Stimulated activated naive CD8-positive, alpha-beta T cell treated with anti-CD3 and anti-CD28 coated beads, Interleukin-15, Interleukin-2, amounts not matched to agents 100 U/mL and 50 U/mL, for 24 hours (primary cell): ENCODE measurements at regions not wholly inside any gene's neighbourhood (a gene's known extent, or its start where the extent isn't known, plus 50 kb on each side); places are given as distances from the start of the nearest gene placed in this dataset.
"Not testable (repeated sequence)": the region's sequence is repeated elsewhere in the genome, so short reads cannot be mapped to it uniquely, and the experiment has no call there.

Source experiments
- ATAC-seq: fragments of 150-1000 bp; cut with Tn5 transposase; one replicate; pipeline ENCODE4 v1.10.0; 2021
- DNase-seq: peaks from one replicate; pipeline ENCODE4 v3.0.0; 2021

- ATAC-seq (peak; percentile 52), DNase-seq (peak; percentile 51)
Measured at GRCh38 chr15:31487811-31488436, 161.3 kb downstream of the KLF13 start.

GRCh38 chr15:31488437-31489204, 162.0 kb downstream of the KLF13 start:
- DNase-seq (no peak), ATAC-seq (peak; percentile 16)

- no peak for ATAC-seq
- no peak for DNase-seq
Measured at GRCh38 chr15:31489281-31489680, 162.6 kb downstream of the KLF13 start.

GRCh38 chr15:31489801-31490646, 163.4 kb downstream of the KLF13 start:
- ATAC-seq, result no peak
- DNase-seq, result no peak

- no peak for ATAC-seq
- no peak for DNase-seq
Measured at GRCh38 chr15:31494786-31495185, 168.2 kb downstream of the KLF13 start.

- DNase-seq (no peak), ATAC-seq (no peak)
Measured at GRCh38 chr15:31495281-31495680, 168.6 kb downstream of the KLF13 start.

DNA sequence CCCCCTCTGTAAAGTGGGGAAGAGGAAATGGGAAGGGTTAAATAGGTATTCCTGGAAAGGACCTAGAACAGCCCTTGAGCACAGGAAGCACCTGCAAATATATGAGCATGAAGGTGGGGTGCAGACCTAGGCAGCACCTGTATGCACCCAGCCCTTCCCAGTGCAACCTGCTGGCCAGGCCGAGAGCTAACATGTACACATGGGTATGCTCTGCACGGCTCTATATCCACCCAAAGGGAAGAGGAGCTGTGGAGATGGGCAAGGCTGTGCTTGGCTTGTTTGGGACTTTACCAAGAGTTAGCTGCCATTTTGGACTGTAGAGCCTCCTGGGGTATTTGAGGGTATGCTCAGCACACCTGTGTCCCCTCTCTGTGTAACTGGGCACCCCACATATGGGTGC, 171.2 kb downstream of the KLF13 start:
- DNase-seq (no peak), ATAC-seq (no peak)

GRCh38 chr15:31498329-31498728, 171.7 kb downstream of the KLF13 start:
- DNase-seq, result no peak
- ATAC-seq, result no peak

- DNase-seq, result no peak
- ATAC-seq, result no peak
Measured at GRCh38 chr15:31498756-31499155, 172.1 kb downstream of the KLF13 start.

DNA sequence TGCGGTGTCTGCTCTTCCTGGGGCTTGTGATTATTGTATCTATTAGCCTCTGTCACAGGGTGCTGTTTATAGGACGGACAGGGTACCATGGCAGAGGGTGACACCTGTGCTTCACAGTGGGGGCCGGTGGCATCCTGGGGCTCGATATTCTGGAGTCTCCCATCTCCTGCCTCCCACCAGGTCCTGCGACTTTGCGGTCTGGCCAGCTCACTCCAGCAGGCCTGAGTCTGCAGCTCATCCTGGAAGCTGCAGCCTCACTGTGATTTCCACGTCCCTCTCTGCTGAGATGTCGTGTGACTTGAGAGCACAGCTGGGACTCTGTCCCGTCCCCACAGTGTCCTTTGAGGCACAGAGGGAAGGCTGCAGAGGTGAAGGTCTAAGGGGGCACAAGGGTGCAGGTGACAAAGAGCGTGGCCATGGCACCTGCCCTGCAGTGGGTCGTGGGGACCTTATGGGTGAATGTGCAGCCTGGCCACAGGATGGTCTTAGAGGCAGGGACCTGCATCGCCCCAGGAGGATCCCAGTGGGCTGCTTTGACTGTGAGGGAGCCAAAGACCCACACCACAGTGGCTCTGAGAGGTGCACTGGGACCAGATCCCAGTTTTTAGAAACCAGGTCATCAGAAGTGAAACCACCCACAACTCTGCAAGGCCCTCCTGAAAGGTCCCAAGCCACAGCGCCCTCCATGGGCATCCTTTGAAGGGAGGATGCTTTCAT, 172.8 kb downstream of the KLF13 start:
- DNase-seq, result no peak
- ATAC-seq, result no peak

DNA sequence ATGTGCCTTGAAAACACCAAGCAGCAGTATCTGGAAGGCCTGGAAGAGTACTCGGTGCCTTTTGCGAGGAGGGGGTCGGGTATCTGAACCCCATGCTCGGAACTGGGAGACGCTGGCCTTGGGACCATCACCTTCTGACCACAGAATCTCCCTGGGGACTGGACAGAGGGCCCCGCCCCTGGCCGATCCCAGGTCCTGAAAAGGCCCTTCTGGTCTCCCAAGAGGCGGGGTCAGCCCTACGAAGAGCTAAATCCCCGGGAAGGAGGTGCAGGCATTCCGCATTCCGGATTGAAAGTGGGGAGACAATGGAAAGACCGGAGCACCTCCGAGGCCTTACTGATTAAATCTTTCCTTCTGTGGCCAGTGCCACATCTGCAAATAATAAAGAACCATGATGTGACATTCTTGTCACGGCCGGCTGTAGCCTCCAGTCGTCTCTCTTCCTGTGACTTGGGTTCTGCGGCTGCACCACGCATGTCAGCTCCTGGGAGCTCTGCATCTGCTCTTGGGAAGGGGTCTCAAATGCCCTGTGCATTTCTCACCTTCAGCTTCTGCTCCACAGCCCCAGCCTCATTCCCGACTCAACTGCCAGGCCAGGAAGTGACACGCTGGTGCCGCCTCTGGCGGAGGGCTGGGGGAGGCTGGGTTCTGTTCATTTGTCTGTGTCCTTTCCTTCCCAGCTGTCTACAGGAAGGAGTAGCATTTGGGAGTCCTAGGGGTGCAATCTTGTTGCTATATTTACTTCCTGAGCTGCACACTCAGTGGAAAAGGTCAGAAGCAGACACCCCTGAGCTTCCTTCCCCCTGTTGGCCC, 173.5 kb downstream of the KLF13 start:
- DNase-seq (no peak), ATAC-seq (no peak)

- no peak for DNase-seq
- ATAC-seq, result no peak
Measured at GRCh38 chr15:31500766-31501449, 174.3 kb downstream of the KLF13 start.

GRCh38 chr15:31501536-31502157, 175.0 kb downstream of the KLF13 start:
- no peak for DNase-seq

DNA sequence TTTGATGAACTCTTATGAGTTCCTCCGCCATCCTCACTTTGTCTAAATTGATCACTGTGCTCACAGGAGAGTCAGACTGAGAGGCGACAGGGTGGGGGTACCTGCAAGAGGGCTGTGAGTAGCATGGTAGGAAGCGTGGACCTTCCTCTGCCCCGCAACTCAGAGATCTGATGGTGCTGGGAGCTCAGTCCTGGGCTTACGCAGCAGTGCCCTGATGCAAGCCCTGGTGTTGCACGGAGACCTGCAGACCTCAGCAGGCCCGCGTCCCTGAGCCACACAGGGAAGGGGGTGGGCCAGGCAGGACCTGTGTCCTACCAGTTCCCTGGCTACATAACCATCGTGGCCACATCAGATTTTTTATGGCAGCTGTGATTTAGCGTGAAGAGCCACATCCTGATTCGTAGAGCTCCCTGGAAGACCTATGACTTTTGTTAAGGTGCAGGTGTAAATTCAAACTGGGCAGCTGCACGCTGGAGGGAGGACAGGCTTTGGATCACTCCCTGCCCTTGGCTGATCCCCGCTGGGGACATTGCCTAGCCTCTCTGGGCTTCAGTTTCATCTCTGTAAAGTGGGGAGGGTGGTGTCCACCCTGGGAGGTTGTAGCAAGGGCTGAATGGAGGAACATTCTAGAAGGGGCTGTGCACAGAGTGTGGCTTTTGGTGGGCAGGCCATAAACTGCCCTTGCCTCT, 176.1 kb downstream of the KLF13 start:
- ATAC-seq (no peak), DNase-seq (no peak)

More at GRCh38 chr15:31501536-31502157, 175.0 kb downstream of the KLF13 start:
- ATAC-seq, result peak; percentile 7

DNA sequence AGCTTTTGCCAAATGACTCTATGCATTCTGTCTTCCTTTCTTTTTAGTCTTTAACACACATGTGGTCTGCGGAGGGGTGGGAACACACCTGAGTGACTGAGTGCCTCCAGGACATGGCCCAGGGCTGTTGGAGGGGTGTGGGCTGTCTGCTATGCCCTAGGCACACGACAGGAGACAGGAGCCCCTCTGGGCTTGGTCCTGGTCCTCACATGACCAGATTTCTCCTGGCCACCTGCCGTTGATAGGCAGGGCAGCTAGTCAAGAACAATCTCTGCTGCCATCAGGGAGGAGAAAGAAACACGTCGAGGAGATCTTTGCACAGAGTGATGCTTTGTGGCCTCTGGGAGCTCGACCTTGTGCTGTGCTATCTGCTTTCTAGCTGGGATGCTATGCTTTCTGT, 176.6 kb downstream of the KLF13 start:
- ATAC-seq, result no peak
- no peak for DNase-seq

- ATAC-seq (no peak), DNase-seq (no peak)
Measured at GRCh38 chr15:31503758-31504461, 177.3 kb downstream of the KLF13 start.

DNA sequence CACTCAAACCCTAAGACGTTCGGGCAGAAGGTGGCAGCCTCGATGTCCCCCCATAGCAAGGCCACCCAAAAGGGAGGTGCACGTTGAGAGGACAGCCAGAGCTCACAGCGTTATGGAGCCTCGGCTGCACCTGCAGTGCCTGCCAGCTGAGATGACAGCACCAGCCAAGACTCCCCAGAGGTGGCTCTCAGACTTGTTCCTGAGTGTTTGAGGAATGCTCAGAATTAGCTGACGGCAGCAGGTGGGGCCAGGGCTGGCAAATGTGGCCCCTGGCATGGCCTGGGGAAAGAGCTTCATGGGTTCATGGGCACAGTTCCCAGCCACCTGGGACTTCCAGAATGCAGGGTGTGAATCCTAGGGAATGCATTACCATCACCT, 177.8 kb downstream of the KLF13 start:
- DNase-seq, result no peak
- ATAC-seq, result no peak

DNA sequence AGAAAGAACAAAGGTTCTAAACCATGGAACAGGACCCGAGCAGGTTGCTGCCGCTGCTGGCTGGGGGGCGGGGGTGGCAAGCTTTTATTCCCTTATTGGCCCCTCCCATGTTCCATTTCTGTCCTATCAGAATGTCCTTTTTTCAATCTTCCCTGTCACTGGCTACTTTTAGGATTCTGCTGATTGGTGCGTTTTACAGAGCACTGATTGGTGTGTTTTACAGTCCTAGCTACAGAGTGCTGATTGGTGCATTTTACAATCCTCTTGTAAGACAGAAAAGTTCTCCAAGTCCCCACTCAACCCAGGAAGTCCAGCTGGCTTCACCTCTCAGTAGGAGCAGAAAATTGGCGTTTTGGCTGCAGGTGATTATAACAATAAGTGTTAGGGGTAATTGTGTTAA, 180.9 kb downstream of the KLF13 start:
- not testable (repeated sequence) for ATAC-seq, DNase-seq

DNA sequence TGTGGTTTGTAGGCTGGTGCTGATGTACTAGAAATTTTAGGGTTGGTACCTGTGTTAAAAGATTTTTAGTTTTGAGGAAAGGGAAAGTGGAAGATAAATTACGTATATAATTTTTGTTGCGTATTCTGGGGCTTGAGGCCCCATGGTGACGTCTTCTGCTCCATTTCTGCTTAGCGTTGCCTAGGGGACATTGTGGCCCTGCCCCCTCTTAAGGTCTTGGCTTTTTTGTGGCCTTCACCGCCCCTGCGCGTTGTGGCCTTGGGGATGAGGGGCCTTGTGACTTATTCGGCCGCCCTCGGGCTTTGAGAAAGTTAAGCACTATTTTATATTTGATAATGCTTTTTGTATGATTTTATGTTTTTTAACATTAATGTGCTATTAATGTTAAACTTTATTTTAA, 182.0 kb downstream of the KLF13 start:
- ATAC-seq (no peak), DNase-seq (no peak)
